Endodermal cell (in vitro differentiated cells): ENCODE measurements at regions not wholly inside any gene's neighbourhood (a gene's known extent, or its start where the extent isn't known, plus 50 kb on each side); places are given as distances from the start of the nearest gene placed in this dataset.

Experiments used
- DNase-seq: peaks from one replicate; pipeline ENCODE4 v3.0.0-alpha.2; 2017
- H3K27ac ChIP-seq: 2 replicates; pipeline ENCODE4 v1.5.1; 2013; ENCODE audit warnings: mild to moderate bottlenecking, low read depth, low read length, moderate library complexity
- H3K27me3 ChIP-seq: 2 replicates; pipeline ENCODE4 v1.6.1; 2013; ENCODE audit warnings: mild to moderate bottlenecking, low read length, moderate library complexity; ENCODE audit not compliant: insufficient read depth, control insufficient read depth, poor library complexity, severe bottlenecking
- H3K36me3 ChIP-seq: 2 replicates; pipeline ENCODE4 v1.7.0; 2013; ENCODE audit warnings: mild to moderate bottlenecking, low read length, moderate library complexity; ENCODE audit not compliant: control insufficient read depth, insufficient read depth
- H3K4me1 ChIP-seq: one replicate; pipeline ENCODE4 v1.7.0; 2013; ENCODE audit warnings: low read length; ENCODE audit not compliant: control insufficient read depth, insufficient read depth
- H3K4me3 ChIP-seq: 2 replicates; pipeline ENCODE4 v1.5.1; 2013; ENCODE audit warnings: mild to moderate bottlenecking, low read length, moderate library complexity
- H3K9ac ChIP-seq: 2 replicates; pipeline ENCODE4 v1.6.1; 2013; ENCODE audit warnings: mild to moderate bottlenecking, low read length, moderate library complexity; ENCODE audit not compliant: poor library complexity, severe bottlenecking; ENCODE audit errors: extremely low read depth
- H3K9me3 ChIP-seq: 2 replicates; pipeline ENCODE4 v1.6.1; 2013; ENCODE audit warnings: mild to moderate bottlenecking, low read length, moderate library complexity; ENCODE audit not compliant: control insufficient read depth
- H3K27ac Mint-ChIP-seq: 2 replicates; pipeline ENCODE4 v1.8.0; 2020; ENCODE audit warnings: mixed read lengths
- H3K27me3 Mint-ChIP-seq: 2 replicates; pipeline ENCODE4 v1.8.0; 2021; ENCODE audit warnings: mild to moderate bottlenecking, mixed read lengths; ENCODE audit not compliant: insufficient read depth
- H3K36me3 Mint-ChIP-seq: 2 replicates; pipeline ENCODE4 v1.8.0; 2020; ENCODE audit warnings: low read depth, mixed read lengths
- H3K4me1 Mint-ChIP-seq: 2 replicates; pipeline ENCODE4 v1.8.0; 2020; ENCODE audit warnings: mixed read lengths
- H3K4me3 Mint-ChIP-seq: 2 replicates; pipeline ENCODE4 v1.8.0; 2020; ENCODE audit warnings: mild to moderate bottlenecking, moderate library complexity, mixed read lengths
- H3K9me3 Mint-ChIP-seq: 2 replicates; pipeline ENCODE4 v1.8.0; 2020; ENCODE audit warnings: mild to moderate bottlenecking, mixed read lengths
- WGBS, 2 experiments: methylation state at CpG; one replicate each; pipeline versions ENCODE4 v1.1.5 to v1.1.7; 2013; ENCODE audit warnings: missing lambda C conversion rate in 2 of 2, mixed read lengths in 1 of 2; ENCODE audit not compliant: insufficient coverage in 1 of 2, insufficient read length in 1 of 2; 5-methylcytosine and 5-hydroxymethylcytosine counted together
- TF ChIP-seq, protein P1 (sequence below): fragments of 200-600 bp; sonication (generic); conservative IDR thresholded peaks from 2 replicates; pipeline ENCODE4 v1.5.0; 2021; ENCODE audit warnings: antibody characterized with exemption, mild to moderate bottlenecking

DNA sequence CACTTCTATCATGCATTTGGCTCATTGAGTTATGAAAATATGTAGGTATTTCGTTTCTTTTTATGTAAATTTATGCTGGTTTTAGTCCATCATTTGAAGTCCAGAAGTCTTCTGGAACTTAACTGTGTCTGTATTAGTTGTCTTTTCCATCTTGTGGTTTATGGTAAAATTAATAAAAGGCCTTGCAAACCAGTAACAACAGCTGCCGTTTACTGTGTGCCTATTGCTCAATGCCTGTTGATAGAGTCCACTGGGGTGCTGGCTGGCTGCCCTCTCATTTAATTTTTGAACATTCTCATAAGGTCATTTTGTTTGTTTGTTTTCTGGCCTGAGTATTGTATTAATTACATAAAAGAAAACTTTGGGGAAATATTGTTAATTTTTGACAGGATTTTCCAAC, 98.0 kb downstream of the NAA11 start:
- Mint-ChIP-seq H3K4me1 (no peaks in the 10 kb centered on the region), H3K36me3 (no peaks in the 10 kb centered on the region), H3K27ac (no peak overlapping the region), H3K4me3 (no peak overlapping the region), H3K9me3 (peaks cover 2% of the 10 kb centered on the region), H3K27me3 (no peaks in the 10 kb centered on the region)
- Histone ChIP-seq H3K27ac (no peak overlapping the region), H3K4me1 (no peaks in the 10 kb centered on the region), H3K27me3 (no peaks in the 10 kb centered on the region), H3K9ac (no peak overlapping the region), H3K9me3 (no peaks in the 10 kb centered on the region), H3K36me3 (no peaks in the 10 kb centered on the region), H3K4me3 (no peak overlapping the region)
- TF ChIP-seq, protein P1, sequence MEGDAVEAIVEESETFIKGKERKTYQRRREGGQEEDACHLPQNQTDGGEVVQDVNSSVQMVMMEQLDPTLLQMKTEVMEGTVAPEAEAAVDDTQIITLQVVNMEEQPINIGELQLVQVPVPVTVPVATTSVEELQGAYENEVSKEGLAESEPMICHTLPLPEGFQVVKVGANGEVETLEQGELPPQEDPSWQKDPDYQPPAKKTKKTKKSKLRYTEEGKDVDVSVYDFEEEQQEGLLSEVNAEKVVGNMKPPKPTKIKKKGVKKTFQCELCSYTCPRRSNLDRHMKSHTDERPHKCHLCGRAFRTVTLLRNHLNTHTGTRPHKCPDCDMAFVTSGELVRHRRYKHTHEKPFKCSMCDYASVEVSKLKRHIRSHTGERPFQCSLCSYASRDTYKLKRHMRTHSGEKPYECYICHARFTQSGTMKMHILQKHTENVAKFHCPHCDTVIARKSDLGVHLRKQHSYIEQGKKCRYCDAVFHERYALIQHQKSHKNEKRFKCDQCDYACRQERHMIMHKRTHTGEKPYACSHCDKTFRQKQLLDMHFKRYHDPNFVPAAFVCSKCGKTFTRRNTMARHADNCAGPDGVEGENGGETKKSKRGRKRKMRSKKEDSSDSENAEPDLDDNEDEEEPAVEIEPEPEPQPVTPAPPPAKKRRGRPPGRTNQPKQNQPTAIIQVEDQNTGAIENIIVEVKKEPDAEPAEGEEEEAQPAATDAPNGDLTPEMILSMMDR: no peak
- 81% methylated on average over 2 of the region's 2 CpGs; no CpG with 5 or more reads in 1 of the 2 experiments for WGBS, 2 experiments
- no peak for DNase-seq

DNA sequence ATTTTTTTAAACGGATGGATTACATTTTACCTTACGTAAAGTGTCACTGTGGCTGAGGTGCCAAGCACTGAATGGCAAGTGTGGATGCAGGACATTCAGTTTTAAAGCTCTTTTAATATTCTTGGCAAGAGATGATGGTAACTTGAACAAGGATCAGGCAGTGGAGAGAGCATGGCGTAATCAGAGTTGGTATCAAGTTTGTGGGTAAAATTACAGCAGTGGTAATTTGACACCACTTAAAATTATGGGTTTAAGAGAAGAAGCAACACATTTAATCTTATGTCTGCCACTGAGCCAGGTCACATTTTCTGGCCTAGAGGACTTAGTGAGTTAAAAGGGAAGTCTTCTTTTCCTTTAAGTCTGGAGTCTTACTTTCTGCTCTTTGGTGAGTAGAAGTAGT, 100.5 kb downstream of the NAA11 start:
- Mint-ChIP-seq H3K36me3 (no peaks in the 10 kb centered on the region), H3K27ac (no peak overlapping the region), H3K27me3 (no peaks in the 10 kb centered on the region), H3K4me1 (no peaks in the 10 kb centered on the region), H3K9me3 (peaks cover 2% of the 10 kb centered on the region), H3K4me3 (no peak overlapping the region)
- no peak for DNase-seq
- WGBS, 2 experiments: 29 to 31% methylated on average over 3 of the region's 3 CpGs
- Histone ChIP-seq H3K36me3 (no peaks in the 10 kb centered on the region), H3K27ac (no peak overlapping the region), H3K9ac (no peak overlapping the region), H3K4me1 (no peaks in the 10 kb centered on the region), H3K4me3 (no peak overlapping the region), H3K9me3 (no peaks in the 10 kb centered on the region), H3K27me3 (no peaks in the 10 kb centered on the region)
- TF ChIP-seq, protein P1: no peak

DNA sequence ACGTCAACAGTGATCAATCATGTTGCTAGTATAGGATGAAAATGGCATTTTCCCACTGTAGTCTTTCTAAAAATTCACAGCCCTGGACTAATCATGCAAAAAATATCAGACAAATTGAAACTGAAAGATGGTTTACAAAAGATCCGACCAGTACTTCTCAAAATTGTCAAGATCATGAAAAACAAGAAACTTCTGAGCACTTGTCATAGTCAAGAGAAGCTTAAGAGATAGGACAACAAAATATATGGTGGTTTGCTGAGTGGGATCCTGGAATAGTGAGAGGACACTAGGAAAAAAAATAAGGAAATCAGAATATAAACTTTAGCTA, 101.1 kb downstream of the NAA11 start:
- H3K36me3 Mint-ChIP-seq: no peaks in the 10 kb centered on the region
- Histone ChIP-seq H3K4me3 (no peak overlapping the region), H3K9me3 (no peaks in the 10 kb centered on the region), H3K9ac (no peak overlapping the region), H3K36me3 (no peaks in the 10 kb centered on the region), H3K27ac (no peak overlapping the region), H3K4me1 (no peaks in the 10 kb centered on the region), H3K27me3 (no peaks in the 10 kb centered on the region)
- H3K27ac Mint-ChIP-seq: no peak overlapping the region
- H3K27me3 Mint-ChIP-seq: no peaks in the 10 kb centered on the region
- TF ChIP-seq, protein P1: no peak
- DNase-seq: no peak
- peaks cover 4% of the 10 kb centered on the region for H3K9me3 Mint-ChIP-seq
- no peak overlapping the region for H3K4me3 Mint-ChIP-seq
- 94 to 100% methylated on average over 1 to 2 of the region's 2 CpGs for WGBS, 2 experiments
- no peaks in the 10 kb centered on the region for H3K4me1 Mint-ChIP-seq
